Stomach smooth muscle (tissue), 2 donors: ENCODE measurements at regions not wholly inside any gene's neighbourhood (a gene's known extent, or its start where the extent isn't known, plus 50 kb on each side); places are given as distances from the start of the nearest gene placed in this dataset.

Experiments
- H3K27ac ChIP-seq: one replicate; pipeline ENCODE4 v1.7.0; 2013; ENCODE audit warnings: mild to moderate bottlenecking, low read length, inconsistent platforms
- H3K27me3 ChIP-seq, 2 donors: one replicate each; pipeline ENCODE4 v1.7.0; 2013; ENCODE audit warnings: low read length in 2 of 2; ENCODE audit not compliant: insufficient read depth in 2 of 2, control insufficient read depth in 1 of 2
- H3K36me3 ChIP-seq, 2 donors: one replicate each; pipeline ENCODE4 v1.7.0; 2013; ENCODE audit warnings: low read length in 2 of 2; ENCODE audit not compliant: control insufficient read depth in 2 of 2, insufficient read depth in 2 of 2
- H3K4me1 ChIP-seq: one replicate; pipeline ENCODE4 v1.7.0; 2013; ENCODE audit warnings: low read length; ENCODE audit not compliant: control insufficient read depth, insufficient read depth
- H3K4me3 ChIP-seq, 2 donors: one replicate each; pipeline ENCODE4 v1.7.0; 2013; ENCODE audit warnings: low read length in 2 of 2
- H3K9ac ChIP-seq, 2 donors: one replicate each; pipeline ENCODE4 v1.7.0; 2013; ENCODE audit warnings: low read length in 2 of 2, mild to moderate bottlenecking in 1 of 2
- H3K9me3 ChIP-seq, 2 donors: one replicate each; pipeline ENCODE4 v1.7.0; 2013; ENCODE audit warnings: low read length in 2 of 2; ENCODE audit not compliant: control insufficient read depth in 2 of 2
- donor health status: healthy.
- donor health status: Pancreatic carcinoma.

GRCh38 chr4:54359919-54360650 lies 131.0 kb downstream of the PDGFRA start:
- Histone ChIP-seq H3K4me1 (no peaks in the 10 kb centered on the region), H3K9me3 (peaks cover 0 to 6% of the 10 kb centered on the region in 2 donors), H3K27me3 (peaks cover 0 to 2% of the 10 kb centered on the region in 2 donors), H3K9ac (no peak overlapping the region), H3K4me3 (no peak overlapping the region), H3K36me3 (no peaks in the 10 kb centered on the region), H3K27ac (no peak overlapping the region)

GRCh38 chr4:54363037-54363436 lies 133.9 kb downstream of the PDGFRA start:
- Histone ChIP-seq H3K4me3 (no peak overlapping the region), H3K4me1 (peaks cover 14% of the 10 kb centered on the region), H3K27ac (no peak overlapping the region), H3K27me3 (peaks cover 0 to 2% of the 10 kb centered on the region in 2 donors), H3K9ac (no peak overlapping the region), H3K9me3 (peaks cover 0 to 3% of the 10 kb centered on the region in 2 donors), H3K36me3 (no peaks in the 10 kb centered on the region)

GRCh38 chr4:54365691-54366090 lies 136.6 kb downstream of the PDGFRA start:
- peaks cover 0 to 2% of the 10 kb centered on the region in 2 donors for H3K27me3 ChIP-seq
- H3K36me3 ChIP-seq: no peaks in the 10 kb centered on the region
- H3K4me3 ChIP-seq: no peak overlapping the region

GRCh38 chr4:54367059-54367458 lies 138.0 kb downstream of the PDGFRA start:
- H3K27ac ChIP-seq: no peak overlapping the region
- H3K27me3 ChIP-seq: peaks cover 0 to 2% of the 10 kb centered on the region in 2 donors
- no peaks in the 10 kb centered on the region for H3K36me3 ChIP-seq

More at GRCh38 chr4:54365691-54366090, 136.6 kb downstream of the PDGFRA start:
- Histone ChIP-seq H3K4me1 (peaks cover 25% of the 10 kb centered on the region), H3K9ac (no peak overlapping the region), H3K27ac (no peak overlapping the region), H3K9me3 (no peaks in the 10 kb centered on the region)

GRCh38 chr4:54368281-54369265 lies 139.5 kb downstream of the PDGFRA start:
- H3K27ac ChIP-seq: peak overlapping the region; percentile 24
- peaks cover 25% of the 10 kb centered on the region for H3K4me1 ChIP-seq
- no peaks in the 10 kb centered on the region for H3K36me3 ChIP-seq
- H3K9ac ChIP-seq: no peak overlapping the region
- no peaks in the 10 kb centered on the region for H3K9me3 ChIP-seq
- H3K27me3 ChIP-seq: peaks cover 0 to 2% of the 10 kb centered on the region in 2 donors
- peak overlapping the region in 1 of 2 donors; percentile 9 for H3K4me3 ChIP-seq

More at GRCh38 chr4:54367059-54367458, 138.0 kb downstream of the PDGFRA start:
- no peak overlapping the region for H3K4me3 ChIP-seq
- no peak overlapping the region for H3K9ac ChIP-seq
- H3K4me1 ChIP-seq: peaks cover 25% of the 10 kb centered on the region
- H3K9me3 ChIP-seq: no peaks in the 10 kb centered on the region

GRCh38 chr4:54371173-54371572 lies 142.1 kb downstream of the PDGFRA start:
- Histone ChIP-seq H3K27ac (no peak overlapping the region), H3K9ac (no peak overlapping the region), H3K9me3 (no peaks in the 10 kb centered on the region), H3K4me1 (peaks cover 25% of the 10 kb centered on the region), H3K27me3 (no peaks in the 10 kb centered on the region), H3K4me3 (no peak overlapping the region), H3K36me3 (no peaks in the 10 kb centered on the region)

- no peak overlapping the region for H3K9ac ChIP-seq
- H3K27me3 ChIP-seq: no peaks in the 10 kb centered on the region
Measured at GRCh38 chr4:54372951-54373350, 143.9 kb downstream of the PDGFRA start.

GRCh38 chr4:54373718-54374210 lies 144.7 kb downstream of the PDGFRA start:
- Histone ChIP-seq H3K4me3 (no peak overlapping the region), H3K27ac (no peak overlapping the region)

More at GRCh38 chr4:54372951-54373350, 143.9 kb downstream of the PDGFRA start:
- no peaks in the 10 kb centered on the region for H3K9me3 ChIP-seq
- H3K4me3 ChIP-seq: no peak overlapping the region
- no peaks in the 10 kb centered on the region for H3K36me3 ChIP-seq
- H3K27ac ChIP-seq: no peak overlapping the region
- peaks cover 11% of the 10 kb centered on the region for H3K4me1 ChIP-seq

GRCh38 chr4:54378461-54378860 lies 149.4 kb downstream of the PDGFRA start:
- Histone ChIP-seq H3K27ac (no peak overlapping the region), H3K9ac (no peak overlapping the region), H3K9me3 (no peaks in the 10 kb centered on the region), H3K4me1 (no peaks in the 10 kb centered on the region), H3K4me3 (no peak overlapping the region), H3K36me3 (no peaks in the 10 kb centered on the region), H3K27me3 (no peaks in the 10 kb centered on the region)

More at GRCh38 chr4:54373718-54374210, 144.7 kb downstream of the PDGFRA start:
- Histone ChIP-seq H3K9me3 (no peaks in the 10 kb centered on the region), H3K4me1 (peaks cover 4% of the 10 kb centered on the region), H3K27me3 (no peaks in the 10 kb centered on the region), H3K36me3 (no peaks in the 10 kb centered on the region), H3K9ac (no peak overlapping the region)

GRCh38 chr4:54384152-54384551 lies 155.1 kb downstream of the PDGFRA start:
- Histone ChIP-seq H3K9me3 (no peaks in the 10 kb centered on the region), H3K9ac (no peak overlapping the region), H3K4me3 (no peak overlapping the region), H3K4me1 (no peaks in the 10 kb centered on the region), H3K27me3 (no peaks in the 10 kb centered on the region), H3K36me3 (no peaks in the 10 kb centered on the region), H3K27ac (no peak overlapping the region)
